CD14-positive monocyte (primary cell): ENCODE measurements at regions not wholly inside any gene's neighbourhood (a gene's known extent, or its start where the extent isn't known, plus 50 kb on each side); places are given as distances from the start of the nearest gene placed in this dataset.
A peak's percentile ranks its signal among the peaks of the same experiment; 100 is the strongest.

Source experiments
- DNase-seq, 3 donors: peaks; one replicate each; pipeline ENCODE4 v3.0.0-alpha.2; 2011 to 2022
- H2AFZ ChIP-seq: 2 replicates; pipeline ENCODE4 v1.6.0; 2012; ENCODE audit warnings: mild to moderate bottlenecking, low read depth, low read length, inconsistent platforms; ENCODE audit not compliant: insufficient read depth, poor library complexity, severe bottlenecking
- H3K27ac ChIP-seq, 2 donors: 1 replicate in 1 of 2; 2 replicates in 1 of 2; pipeline ENCODE4 v1.5.1; 2012 to 2013; ENCODE audit warnings: low read length in 2 of 2, control low read depth in 1 of 2, inconsistent platforms in 1 of 2, low read depth in 1 of 2, mild to moderate bottlenecking in 1 of 2
- H3K27me3 ChIP-seq, 2 donors: one replicate each; pipeline versions ENCODE4 v1.6.0 to v1.6.1; 2011 to 2013; ENCODE audit warnings: low read length in 2 of 2; ENCODE audit not compliant: control insufficient read depth in 2 of 2, insufficient read depth in 2 of 2
- H3K36me3 ChIP-seq, 2 donors: replicated peaks in 1 of 2; 1 replicate in 1 of 2; 2 replicates in 1 of 2; pipeline versions ENCODE4 v1.5.1 to v1.6.1; 2012 to 2013; ENCODE audit warnings: low read length in 2 of 2, control low read depth in 1 of 2, inconsistent platforms in 1 of 2, mild to moderate bottlenecking in 1 of 2; ENCODE audit not compliant: insufficient read depth in 2 of 2, control insufficient read depth in 1 of 2
- H3K4me1 ChIP-seq, 2 donors: 1 replicate in 1 of 2; 2 replicates in 1 of 2; pipeline versions ENCODE4 v1.5.1 to v1.6.1; 2012 to 2013; ENCODE audit warnings: low read length in 2 of 2, control low read depth in 1 of 2, inconsistent platforms in 1 of 2, mild to moderate bottlenecking in 1 of 2, moderate library complexity in 1 of 2; ENCODE audit not compliant: insufficient read depth in 2 of 2, control insufficient read depth in 1 of 2
- H3K4me2 ChIP-seq: replicated peaks from 2 replicates; pipeline ENCODE3; 2012; ENCODE audit warnings: low read length, moderate library complexity, mild to moderate bottlenecking; ENCODE audit not compliant: poor library complexity, severe bottlenecking; ENCODE audit errors: extremely low read depth
- H3K4me3 ChIP-seq, 3 experiments: fragments of 200-600 bp in 1 of 3; sonication (generic) in 1 of 3; replicated peaks in 1 of 3; 1 replicate in 2 of 3; 2 replicates in 1 of 3; pipeline ENCODE4 v1.5.1; 2011 to 2013; ENCODE audit warnings: low read length in 3 of 3, mild to moderate bottlenecking in 3 of 3, control low read depth in 2 of 3, low read depth in 2 of 3, inconsistent platforms in 1 of 3, moderate library complexity in 1 of 3
- H3K79me2 ChIP-seq: 2 replicates; pipeline ENCODE4 v1.6.0; 2012; ENCODE audit warnings: mild to moderate bottlenecking, control low read depth, inconsistent platforms, low read length, moderate library complexity; ENCODE audit not compliant: insufficient read depth
- H3K9ac ChIP-seq: 2 replicates; pipeline ENCODE4 v1.6.0; 2017; ENCODE audit warnings: low read length, mild to moderate bottlenecking; ENCODE audit not compliant: insufficient read depth, poor library complexity, severe bottlenecking
- H3K9me3 ChIP-seq, 2 donors: replicated peaks in 1 of 2; 1 replicate in 1 of 2; 2 replicates in 1 of 2; pipeline versions ENCODE4 v1.5.1 to v1.6.1; 2012 to 2013; ENCODE audit warnings: low read length in 2 of 2, control low read depth in 1 of 2; ENCODE audit not compliant: control insufficient read depth in 1 of 2, insufficient read depth in 1 of 2
- H4K20me1 ChIP-seq: 2 replicates; pipeline ENCODE4 v1.6.0; 2012; ENCODE audit warnings: mild to moderate bottlenecking, low read length, control low read depth, moderate library complexity; ENCODE audit not compliant: insufficient read depth
- H3K27ac Mint-ChIP-seq, 7 donors: one replicate each; pipeline ENCODE4 v1.8.0; 2020; ENCODE audit warnings: mild to moderate bottlenecking in 7 of 7, mixed read lengths in 7 of 7, moderate library complexity in 6 of 7, inconsistent platforms in 2 of 7
- H3K27me3 Mint-ChIP-seq, 3 donors: one replicate each; pipeline ENCODE4 v1.8.0; 2021 to 2022; ENCODE audit warnings: low read depth in 3 of 3, mild to moderate bottlenecking in 3 of 3, mixed read lengths in 3 of 3, moderate library complexity in 3 of 3, inconsistent platforms in 1 of 3
- H3K36me3 Mint-ChIP-seq, 2 donors: one replicate each; pipeline ENCODE4 v1.8.0; 2020; ENCODE audit warnings: mixed read lengths in 2 of 2, inconsistent platforms in 1 of 2, mild to moderate bottlenecking in 1 of 2
- H3K4me1 Mint-ChIP-seq: one replicate; pipeline ENCODE4 v1.8.0; 2020; ENCODE audit warnings: mild to moderate bottlenecking, mixed read lengths
- H3K4me3 Mint-ChIP-seq, 2 donors: one replicate each; pipeline ENCODE4 v1.8.0; 2020; ENCODE audit warnings: mild to moderate bottlenecking in 2 of 2, mixed read lengths in 2 of 2, moderate library complexity in 1 of 2
- H3K9me3 Mint-ChIP-seq, 7 donors: one replicate each; pipeline ENCODE4 v1.8.0; 2020 to 2022; ENCODE audit warnings: mixed read lengths in 7 of 7, mild to moderate bottlenecking in 6 of 7, moderate library complexity in 6 of 7, inconsistent platforms in 2 of 7
- CTCF ChIP-seq: fragments of 200-600 bp; IDR thresholded peaks from one replicate; pipeline ENCODE4 v1.8.0; 2022; ENCODE audit warnings: antibody characterized with exemption, mild to moderate bottlenecking
- WGBS: methylation state at CpG from one replicate; pipeline ENCODE4 v1.1.5; 2013; ENCODE audit warnings: missing lambda C conversion rate; ENCODE audit not compliant: insufficient coverage; 5-methylcytosine and 5-hydroxymethylcytosine counted together
- intact Hi-C, 2 donors: fragments of 100-400 bp; cut with micrococcal nuclease; formaldehyde crosslinking; loops; one replicate each; pipeline versions ENCODE4 v1.15.0 to v1.15.1; 2023

GRCh38 chr13:63643543-63643942, 2227.9 kb upstream of the PCDH20 start:
- DNase-seq = no peak
- no peak overlapping the region for H2AFZ ChIP-seq
- TF ChIP-seq CTCF = no peak
- Mint-ChIP-seq H3K9me3 (no peaks in the 10 kb centered on the region), H3K4me3 (no peak overlapping the region), H3K27ac (no peak overlapping the region), H3K36me3 (no peaks in the 10 kb centered on the region), H3K27me3 (no peaks in the 10 kb centered on the region), H3K4me1 (no peaks in the 10 kb centered on the region)
- no CpG with 5 or more reads among the region's 1 CpG for WGBS
- no peak overlapping the region for H3K9ac ChIP-seq
- no peaks in the 10 kb centered on the region for H3K36me3 ChIP-seq
- no peak overlapping the region for H3K4me2 ChIP-seq
- no peaks in the 10 kb centered on the region for H3K79me2 ChIP-seq
- H3K27me3 ChIP-seq = no peaks in the 10 kb centered on the region
- H4K20me1 ChIP-seq = no peaks in the 10 kb centered on the region
- H3K9me3 ChIP-seq = no peaks in the 10 kb centered on the region
- intact Hi-C loops = no loop called here
- no peaks in the 10 kb centered on the region for H3K4me1 ChIP-seq
- H3K27ac ChIP-seq = no peak overlapping the region
- H3K4me3 ChIP-seq = no peak overlapping the region

GRCh38 chr13:63636316-63636993, 2220.8 kb upstream of the PCDH20 start:
- no peak overlapping the region for H2AFZ ChIP-seq
- no peaks in the 10 kb centered on the region for H3K79me2 ChIP-seq
- Mint-ChIP-seq H3K9me3 (peaks cover 0 to 2% (median 0%) of the 10 kb centered on the region in 7 donors), H3K36me3 (no peaks in the 10 kb centered on the region), H3K27me3 (no peaks in the 10 kb centered on the region), H3K4me3 (peak overlapping the region; percentile 6 to 81), H3K27ac (no peak overlapping the region), H3K4me1 (no peaks in the 10 kb centered on the region)
- no peaks in the 10 kb centered on the region for H4K20me1 ChIP-seq
- WGBS = 83% methylated on average over 2 of the region's 6 CpGs
- no peaks in the 10 kb centered on the region for H3K36me3 ChIP-seq
- intact Hi-C loops = no loop called here
- no peaks in the 10 kb centered on the region for H3K9me3 ChIP-seq
- H3K27ac ChIP-seq = no peak overlapping the region
- peak overlapping the region; percentile 14 for H3K4me2 ChIP-seq
- no peaks in the 10 kb centered on the region for H3K4me1 ChIP-seq
- H3K27me3 ChIP-seq = no peaks in the 10 kb centered on the region
- no peak for DNase-seq
- H3K4me3 ChIP-seq = peak overlapping the region in 1 of 3 experiments; percentile 16
- no peak for TF ChIP-seq CTCF
- H3K9ac ChIP-seq = no peak overlapping the region
